Type B pancreatic cell (in vitro differentiated cells): ENCODE measurements at regions not wholly inside any gene's neighbourhood (a gene's known extent, or its start where the extent isn't known, plus 50 kb on each side); places are given as distances from the start of the nearest gene placed in this dataset.

Experiments
- DNase-seq: peaks from one replicate; pipeline ENCODE4 v3.0.0; 2021; ENCODE audit warnings: mixed read lengths; ENCODE audit not compliant: unreplicated experiment; ENCODE audit errors: extremely low spot score
- H3K27ac Mint-ChIP-seq: 2 replicates; pipeline ENCODE4 v1.8.0; 2021; ENCODE audit warnings: mild to moderate bottlenecking, mixed read lengths
- H3K27me3 Mint-ChIP-seq: 2 replicates; pipeline ENCODE4 v1.8.0; 2021; ENCODE audit warnings: mixed read lengths
- H3K36me3 Mint-ChIP-seq: 2 replicates; pipeline ENCODE4 v1.8.0; 2021; ENCODE audit warnings: mixed read lengths
- H3K4me1 Mint-ChIP-seq: one replicate; pipeline ENCODE4 v1.8.0; 2021; ENCODE audit warnings: mixed read lengths; ENCODE audit not compliant: unreplicated experiment
- H3K4me3 Mint-ChIP-seq: 2 replicates; pipeline ENCODE4 v1.8.0; 2021; ENCODE audit warnings: mild to moderate bottlenecking, mixed read lengths
- H3K9me3 Mint-ChIP-seq: 2 replicates; pipeline ENCODE4 v1.8.0; 2021; ENCODE audit warnings: mixed read lengths
- CTCF ChIP-seq: fragments of 200-600 bp; sonication (generic); conservative IDR thresholded peaks from 2 replicates; pipeline ENCODE4 v1.5.0; 2021; ENCODE audit warnings: antibody characterized with exemption, mild to moderate bottlenecking

DNA sequence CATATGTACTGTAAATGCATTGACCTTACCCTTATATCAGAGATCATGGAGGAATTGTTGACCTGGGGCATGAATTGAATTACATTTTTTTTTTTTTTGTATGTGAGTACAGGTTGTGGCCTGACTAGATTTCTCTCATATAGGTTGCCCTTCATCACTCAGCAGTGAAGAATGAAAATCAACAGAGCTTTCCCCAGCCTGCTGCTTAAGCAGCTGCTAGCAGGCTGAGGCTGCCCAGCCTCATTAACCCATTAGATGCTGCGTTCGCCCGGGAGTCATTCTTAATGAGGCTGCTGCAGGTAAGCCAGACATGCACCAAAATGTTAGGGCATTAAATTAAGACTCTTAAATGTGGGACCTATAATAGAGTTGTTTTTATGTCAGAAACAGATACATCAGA lies 236.0 kb downstream of the ETNK1 start:
- Mint-ChIP-seq H3K4me3 (no peak overlapping the region), H3K27me3 (peaks cover 31% of the 10 kb centered on the region), H3K4me1 (no peaks in the 10 kb centered on the region), H3K9me3 (no peaks in the 10 kb centered on the region), H3K27ac (no peak overlapping the region), H3K36me3 (no peaks in the 10 kb centered on the region)
- TF ChIP-seq CTCF = no peak
- no peak for DNase-seq

- Mint-ChIP-seq H3K36me3 (no peaks in the 10 kb centered on the region), H3K9me3 (no peaks in the 10 kb centered on the region), H3K4me3 (no peak overlapping the region), H3K27me3 (peaks cover 17% of the 10 kb centered on the region), H3K4me1 (no peaks in the 10 kb centered on the region), H3K27ac (no peak overlapping the region)
- no peak for DNase-seq
- no peak for TF ChIP-seq CTCF
Measured at GRCh38 chr12:22865822-22866221, 240.9 kb downstream of the ETNK1 start.

GRCh38 chr12:22866406-22866805 lies 241.4 kb downstream of the ETNK1 start:
- Mint-ChIP-seq H3K4me1 (no peaks in the 10 kb centered on the region), H3K27me3 (peaks cover 14% of the 10 kb centered on the region), H3K36me3 (no peaks in the 10 kb centered on the region), H3K9me3 (no peaks in the 10 kb centered on the region), H3K27ac (no peak overlapping the region), H3K4me3 (no peak overlapping the region)
- no peak for DNase-seq
- no peak for TF ChIP-seq CTCF

GRCh38 chr12:22874151-22874550 lies 249.2 kb downstream of the ETNK1 start:
- no peaks in the 10 kb centered on the region for H3K36me3 Mint-ChIP-seq

DNA sequence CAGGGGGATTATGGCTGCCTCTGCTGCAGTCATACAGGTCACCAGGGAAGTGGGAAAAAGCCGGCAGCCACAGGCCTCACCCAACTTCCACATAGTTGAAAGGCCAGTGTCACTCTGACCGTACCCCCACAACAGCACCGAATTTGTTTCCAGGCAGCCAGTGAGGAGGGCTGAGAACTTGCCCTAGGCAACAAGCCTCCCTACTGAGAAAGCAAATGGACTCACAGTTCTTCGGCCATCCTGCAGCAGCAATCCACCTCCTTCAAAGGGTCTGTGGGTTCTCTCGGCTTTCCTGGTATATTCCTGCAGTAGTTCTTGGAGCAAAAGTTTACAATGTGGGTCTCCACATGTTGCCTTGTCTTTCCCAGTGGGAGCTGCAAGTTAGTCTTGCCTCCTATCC lies 251.3 kb downstream of the ETNK1 start:
- Mint-ChIP-seq H3K4me3 (no peak overlapping the region), H3K36me3 (no peaks in the 10 kb centered on the region), H3K9me3 (peaks cover 4% of the 10 kb centered on the region), H3K27me3 (peaks cover 7% of the 10 kb centered on the region), H3K27ac (no peak overlapping the region), H3K4me1 (no peaks in the 10 kb centered on the region)
- DNase-seq = no peak
- no peak for TF ChIP-seq CTCF

More at GRCh38 chr12:22874151-22874550, 249.2 kb downstream of the ETNK1 start:
- Mint-ChIP-seq H3K27me3 (peaks cover 7% of the 10 kb centered on the region), H3K27ac (no peak overlapping the region), H3K9me3 (peaks cover 4% of the 10 kb centered on the region), H3K4me1 (no peaks in the 10 kb centered on the region), H3K4me3 (no peak overlapping the region)
- DNase-seq = no peak
- no peak for TF ChIP-seq CTCF

DNA sequence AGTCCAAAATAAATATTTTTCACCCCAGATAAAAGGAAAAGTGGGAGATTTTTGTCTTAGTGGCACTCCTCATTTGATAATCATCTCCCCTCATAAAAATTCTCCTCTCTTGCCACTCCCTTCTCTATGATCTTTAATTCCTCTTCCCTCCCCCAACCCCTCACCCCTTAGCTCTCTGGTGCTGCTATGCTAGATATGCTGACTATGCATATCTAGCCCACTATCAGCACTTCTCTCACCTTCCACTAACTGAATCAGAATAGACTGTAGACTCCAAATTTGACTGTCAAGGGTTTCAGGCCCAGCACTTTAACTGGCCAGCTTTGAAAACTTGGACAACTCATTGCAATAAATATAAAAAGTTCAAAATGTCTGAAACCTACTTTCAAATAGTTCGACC lies 254.2 kb downstream of the ETNK1 start:
- Mint-ChIP-seq H3K27me3 (no peaks in the 10 kb centered on the region), H3K4me1 (no peaks in the 10 kb centered on the region), H3K4me3 (no peak overlapping the region), H3K36me3 (no peaks in the 10 kb centered on the region), H3K27ac (no peak overlapping the region), H3K9me3 (peaks cover 4% of the 10 kb centered on the region)
- TF ChIP-seq CTCF = no peak
- no peak for DNase-seq
